Small intestine (tissue), 7 donors: ENCODE measurements at regions not wholly inside any gene's neighbourhood (a gene's known extent, or its start where the extent isn't known, plus 50 kb on each side); places are given as distances from the start of the nearest gene placed in this dataset.

Source experiments
- DNase-seq, 2 donors: peaks; one replicate each; pipeline versions ENCODE4 v3.0.0 to v3.0.0-alpha.2; 2013
- FAIRE-seq: peaks from 2 replicates; lab custom pipeline; 2012; peaks lifted over from hg19 to GRCh38; lab: Jason Lieb, UNC
- H3K27ac ChIP-seq, 3 donors: one replicate each; pipeline ENCODE4 v1.5.1; 2013; ENCODE audit warnings: low read length in 2 of 3, mild to moderate bottlenecking in 2 of 3, control low read depth in 1 of 3, inconsistent platforms in 1 of 3, low read depth in 1 of 3, moderate library complexity in 1 of 3
- H3K27me3 ChIP-seq, 3 donors: one replicate each; pipeline ENCODE4 v1.6.1; 2013; ENCODE audit warnings: low read length in 3 of 3, inconsistent platforms in 1 of 3; ENCODE audit not compliant: control insufficient read depth in 3 of 3, insufficient read depth in 3 of 3
- H3K36me3 ChIP-seq, 3 donors: one replicate each; pipeline ENCODE4 v1.6.1; 2013; ENCODE audit warnings: low read length in 3 of 3, inconsistent platforms in 1 of 3, low read depth in 1 of 3, mild to moderate bottlenecking in 1 of 3, moderate library complexity in 1 of 3; ENCODE audit not compliant: control insufficient read depth in 3 of 3, insufficient read depth in 2 of 3
- H3K4me1 ChIP-seq, 3 donors: one replicate each; pipeline ENCODE4 v1.6.1; 2013; ENCODE audit warnings: low read length in 2 of 3, inconsistent platforms in 1 of 3, low read depth in 1 of 3, mild to moderate bottlenecking in 1 of 3, moderate library complexity in 1 of 3; ENCODE audit not compliant: control insufficient read depth in 3 of 3, insufficient read depth in 2 of 3
- H3K4me3 ChIP-seq, 3 donors: one replicate each; pipeline ENCODE4 v1.5.1; 2013; ENCODE audit warnings: low read length in 3 of 3, control low read depth in 1 of 3, inconsistent platforms in 1 of 3, low read depth in 1 of 3, mild to moderate bottlenecking in 1 of 3, moderate library complexity in 1 of 3
- H3K9me3 ChIP-seq, 2 donors: one replicate each; pipeline ENCODE4 v1.6.1; 2013; ENCODE audit warnings: low read depth in 1 of 2, low read length in 1 of 2; ENCODE audit not compliant: control insufficient read depth in 2 of 2, insufficient read depth in 1 of 2
- WGBS, 3 donors: extraction: QIAGEN DNeasy Blood & Tissue Kit; methylation state at CpG; one replicate each; pipeline ENCODE4 v1.1.7; 2013; 5-methylcytosine and 5-hydroxymethylcytosine counted together
- donor health status: healthy with polysubstance abuse.
- donor health status: control.
- donor health status: control.
- donor health status: Bipolar disorder and iron deficiency.
- donor health status: healthy.

- no peaks in the 10 kb centered on the region for H3K36me3 ChIP-seq
- H3K4me1 ChIP-seq = no peaks in the 10 kb centered on the region
- no peak for FAIRE-seq
- no peak overlapping the region for H3K4me3 ChIP-seq
- no peak overlapping the region for H3K27ac ChIP-seq
- peaks cover 0 to 2% (median 0%) of the 10 kb centered on the region in 3 donors for H3K27me3 ChIP-seq
- H3K9me3 ChIP-seq = no peaks in the 10 kb centered on the region
- DNase-seq = no peak
- 78 to 84% (median 82%) methylated on average over 13 of the region's 13 CpGs for WGBS, 3 donors
Measured at GRCh38 chr18:75489493-75490190, 62.1 kb upstream of the SMIM21 start.

GRCh38 chr18:75483662-75484061 lies 56.2 kb upstream of the SMIM21 start:
- WGBS, 3 donors = 86 to 87% (median 86%) methylated on average over 3 of the region's 3 CpGs
- Histone ChIP-seq H3K9me3 (peaks cover 0 to 11% of the 10 kb centered on the region in 2 donors), H3K27ac (no peak overlapping the region), H3K36me3 (no peaks in the 10 kb centered on the region), H3K4me1 (no peaks in the 10 kb centered on the region), H3K27me3 (no peaks in the 10 kb centered on the region), H3K4me3 (no peak overlapping the region)
- FAIRE-seq = no peak
- DNase-seq = no peak

- no peaks in the 10 kb centered on the region for H3K36me3 ChIP-seq
- no peak overlapping the region for H3K27ac ChIP-seq
- DNase-seq (no peak), FAIRE-seq (no peak)
- no peaks in the 10 kb centered on the region for H3K4me1 ChIP-seq
- peaks cover 0 to 11% of the 10 kb centered on the region in 2 donors for H3K9me3 ChIP-seq
- H3K4me3 ChIP-seq = no peak overlapping the region
- no peaks in the 10 kb centered on the region for H3K27me3 ChIP-seq
Measured at GRCh38 chr18:75482880-75483279, 55.4 kb upstream of the SMIM21 start.

- 90 to 95% (median 95%) methylated on average over 2 of the region's 2 CpGs for WGBS, 3 donors
- H3K9me3 ChIP-seq = peaks cover 0 to 11% of the 10 kb centered on the region in 2 donors
- no peaks in the 10 kb centered on the region for H3K27me3 ChIP-seq
- no peaks in the 10 kb centered on the region for H3K36me3 ChIP-seq
- H3K4me1 ChIP-seq = no peaks in the 10 kb centered on the region
- DNase-seq (no peak), FAIRE-seq (no peak)
- no peak overlapping the region for H3K4me3 ChIP-seq
- H3K27ac ChIP-seq = no peak overlapping the region
Measured at GRCh38 chr18:75480487-75480886, 53.0 kb upstream of the SMIM21 start.

- FAIRE-seq (no peak), DNase-seq (peak; percentile 68 to 73)
Measured at GRCh38 chr18:75478996-75479880, 51.7 kb upstream of the SMIM21 start.

GRCh38 chr18:75477900-75478299 lies 50.4 kb upstream of the SMIM21 start:
- DNase-seq (no peak), FAIRE-seq (no peak)
- Histone ChIP-seq H3K9me3 (peaks cover 0 to 4% of the 10 kb centered on the region in 2 donors), H3K27ac (no peak overlapping the region), H3K4me1 (no peaks in the 10 kb centered on the region), H3K27me3 (peaks cover 0 to under 1% (median 0%) of the 10 kb centered on the region in 3 donors), H3K4me3 (no peak overlapping the region), H3K36me3 (no peaks in the 10 kb centered on the region)
- 60 to 74% (median 70%) methylated on average over 1 of the region's 1 CpG for WGBS, 3 donors

More at GRCh38 chr18:75478996-75479880, 51.7 kb upstream of the SMIM21 start:
- 59 to 68% (median 60%) methylated on average over 8 of the region's 8 CpGs for WGBS, 3 donors
- H3K9me3 ChIP-seq = peaks cover 0 to 11% of the 10 kb centered on the region in 2 donors
- no peak overlapping the region for H3K4me3 ChIP-seq
- no peaks in the 10 kb centered on the region for H3K27me3 ChIP-seq
- H3K4me1 ChIP-seq = no peaks in the 10 kb centered on the region
- H3K27ac ChIP-seq = no peak overlapping the region
- H3K36me3 ChIP-seq = no peaks in the 10 kb centered on the region
